GM19455 (cell line): ENCODE measurements at regions not wholly inside any gene's neighbourhood (a gene's known extent, or its start where the extent isn't known, plus 50 kb on each side); places are given as distances from the start of the nearest gene placed in this dataset.
"Not testable (repeated sequence)": the region's sequence is repeated elsewhere in the genome, so short reads cannot be mapped to it uniquely, and the experiment has no call there.

Experiments
- ATAC-seq: cut with Tn5 transposase; IDR thresholded peaks from one replicate; pipeline ENCODE4 v1.9.1; 2021; ENCODE audit not compliant: unreplicated experiment

- not testable (repeated sequence) for ATAC-seq
Measured at GRCh38 chr20:41685145-41685544, 67.0 kb upstream of the CHD6 start.

GRCh38 chr20:41678799-41679198 is 60.6 kb upstream of the CHD6 start:
- no peak for ATAC-seq

GRCh38 chr20:41672282-41672681 is 54.1 kb upstream of the CHD6 start:
- no peak for ATAC-seq

GRCh38 chr20:41671143-41671542 is 53.0 kb upstream of the CHD6 start:
- no peak for ATAC-seq

- no peak for ATAC-seq
Measured at GRCh38 chr20:41670631-41671030, 52.5 kb upstream of the CHD6 start.

DNA sequence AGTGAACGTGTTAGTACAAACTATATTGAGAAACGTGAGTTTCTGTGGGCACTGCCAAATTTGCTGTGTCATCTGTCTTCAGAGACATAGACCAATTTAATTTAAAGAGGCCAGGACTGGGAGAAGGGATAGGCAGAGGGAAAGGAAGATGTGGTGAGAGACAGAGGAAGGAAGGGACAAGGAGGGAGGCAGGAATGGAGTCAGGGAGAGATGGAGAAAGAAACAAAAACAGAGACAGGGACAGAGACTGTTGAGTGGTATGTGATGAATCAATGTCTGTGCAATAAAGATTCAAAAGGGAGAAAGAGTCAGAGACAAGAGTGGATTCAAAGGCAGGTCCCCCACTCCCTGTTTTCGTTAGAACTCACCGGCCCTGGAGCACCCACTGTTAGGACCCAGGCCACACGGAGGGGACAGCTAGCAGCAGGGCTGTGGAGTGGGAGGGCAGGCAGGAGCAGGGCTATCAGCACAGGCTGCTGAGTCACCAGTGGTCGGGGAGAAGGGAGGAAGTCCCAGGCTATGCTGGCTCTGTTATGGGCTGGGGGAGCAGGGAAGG is 51.6 kb upstream of the CHD6 start:
- ATAC-seq, result no peak

DNA sequence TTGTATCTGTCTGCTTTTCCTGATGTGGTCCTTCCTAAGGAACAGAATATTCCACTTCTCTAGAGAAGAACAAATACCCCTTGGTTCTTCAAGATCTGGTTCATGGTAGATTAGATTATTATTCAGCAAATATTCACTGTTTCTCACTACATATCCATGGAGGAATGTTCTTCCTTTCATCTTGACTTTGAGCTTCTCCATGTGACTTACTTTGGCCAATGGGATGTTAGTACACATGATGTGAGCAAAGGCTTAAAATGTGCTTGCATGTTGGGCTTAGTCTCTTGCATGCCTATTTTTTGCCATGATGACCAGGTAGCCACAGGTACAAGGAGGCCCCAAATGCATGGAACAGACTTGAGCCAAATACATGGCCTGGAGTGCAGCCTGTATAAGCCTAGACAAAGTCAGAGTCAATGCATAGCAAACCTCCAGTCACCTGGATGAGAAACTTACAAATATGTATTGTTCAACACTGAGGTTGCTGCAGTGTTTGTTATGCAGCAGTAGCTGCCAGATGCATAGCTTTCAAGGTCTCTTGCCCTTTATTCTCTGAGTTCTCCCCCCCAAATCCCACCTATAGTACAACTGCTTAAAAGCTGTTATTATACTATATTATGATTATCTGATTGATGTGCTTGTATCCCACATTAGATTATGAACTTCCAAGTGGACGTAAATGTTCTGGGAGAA is 50.0 kb upstream of the CHD6 start:
- no peak for ATAC-seq
